HUDEP-2 (cell line): ENCODE measurements at regions not wholly inside any gene's neighbourhood (a gene's known extent, or its start where the extent isn't known, plus 50 kb on each side); places are given as distances from the start of the nearest gene placed in this dataset.

Source experiments
- DNase-seq, 76 experiments: peaks; one replicate each; lab custom pipeline; 2025; ENCODE audit not compliant: unreplicated experiment in 76 of 76; lab: John Stamatoyannopoulos, UW

DNA sequence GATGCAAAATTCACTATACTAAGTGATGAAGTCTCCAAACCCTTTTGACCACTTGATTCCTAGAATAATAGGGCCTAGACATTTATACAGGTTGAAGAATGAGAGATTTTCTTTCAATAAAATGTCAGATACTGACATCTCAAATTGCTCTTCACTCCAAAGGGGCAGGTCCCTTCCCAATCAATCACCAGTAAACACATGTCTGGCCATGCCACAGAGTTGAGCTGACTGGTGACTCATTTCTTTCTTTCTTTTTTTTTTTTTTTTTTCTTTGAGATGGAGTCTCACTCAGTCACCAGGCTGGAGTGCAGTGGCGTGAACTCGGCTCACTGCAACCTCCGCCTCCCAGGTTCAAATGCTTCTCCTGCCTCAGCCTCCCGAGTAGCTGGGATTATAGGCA, 388.6 kb upstream of the BTBD3 start:
- no peak for DNase-seq

DNA sequence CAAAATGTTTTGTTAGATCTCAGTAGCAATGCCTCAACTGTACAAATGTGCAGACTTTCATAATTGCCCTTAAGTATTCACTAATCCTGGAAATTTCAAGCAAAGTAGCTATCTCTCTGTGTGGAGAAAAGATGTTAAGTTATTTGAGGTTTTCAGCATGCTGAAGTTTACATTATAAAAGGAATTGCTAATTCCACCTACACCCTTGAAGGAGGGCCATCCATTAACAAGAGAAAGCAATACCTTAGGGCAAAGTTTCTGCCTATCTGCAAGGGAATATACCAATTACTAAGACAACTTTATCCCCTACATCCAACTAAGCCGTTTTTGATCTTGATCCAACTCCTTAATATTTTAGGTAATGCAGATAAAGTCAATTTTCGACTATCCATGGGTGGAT, 380.7 kb upstream of the BTBD3 start:
- no peak for DNase-seq

DNA sequence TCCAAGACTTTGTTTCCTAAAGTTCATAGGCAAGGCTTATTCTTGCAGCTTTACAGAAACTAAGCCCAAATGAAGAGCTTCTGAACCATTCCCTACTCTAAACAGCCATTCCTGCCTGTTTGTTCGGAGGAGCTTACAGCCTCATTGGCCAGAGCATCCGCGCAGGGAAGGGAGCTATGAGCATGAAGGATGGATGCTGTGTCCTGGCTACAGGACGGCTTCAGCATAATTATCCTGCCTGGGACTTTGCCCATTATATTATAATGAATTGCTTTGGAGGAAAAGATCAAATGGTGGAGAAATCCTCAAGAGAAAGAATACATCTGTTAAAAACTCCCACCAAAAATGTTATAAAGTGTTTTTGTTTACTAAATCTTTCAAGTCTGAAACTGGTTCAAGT, 378.2 kb upstream of the BTBD3 start:
- DNase-seq = no peak

DNA sequence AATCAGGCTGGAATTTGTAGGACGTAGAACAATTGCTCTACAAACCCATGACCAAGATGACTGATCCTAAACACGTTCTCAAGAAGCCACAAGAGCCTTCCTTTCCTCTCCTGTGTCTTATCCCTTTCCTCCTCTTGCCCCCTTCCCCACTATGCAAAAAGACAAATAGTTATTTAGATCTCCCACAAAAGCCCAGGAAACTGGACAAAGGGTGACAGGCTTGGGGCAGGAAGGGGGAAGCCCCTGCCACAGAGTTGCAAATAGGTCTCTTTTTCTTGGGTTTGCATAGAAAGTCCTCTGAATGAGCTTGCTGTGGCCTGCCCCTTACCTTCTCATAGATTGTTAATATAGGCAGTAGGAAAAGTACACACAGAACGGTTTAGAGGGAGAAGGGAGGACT, 377.1 kb upstream of the BTBD3 start:
- no peak for DNase-seq

DNA sequence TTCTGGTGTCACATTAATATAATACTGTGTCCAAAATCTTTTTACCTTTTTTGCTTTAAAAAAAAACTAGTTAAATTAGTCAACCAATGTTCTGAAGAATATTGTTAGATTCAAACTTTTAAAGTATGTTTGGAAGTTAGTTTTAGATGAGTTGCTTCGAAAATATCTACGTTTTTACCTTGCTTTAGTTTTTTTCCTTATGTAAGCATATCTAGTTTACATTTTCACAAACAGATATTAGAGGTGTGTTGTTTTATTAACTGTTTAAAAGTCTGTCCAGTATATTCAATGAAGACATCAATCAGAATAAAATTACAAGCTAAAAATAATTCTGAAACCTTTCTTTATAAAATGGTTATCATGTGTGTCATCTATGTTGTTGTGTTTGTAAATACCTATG, 375.0 kb upstream of the BTBD3 start:
- DNase-seq = no peak

DNA sequence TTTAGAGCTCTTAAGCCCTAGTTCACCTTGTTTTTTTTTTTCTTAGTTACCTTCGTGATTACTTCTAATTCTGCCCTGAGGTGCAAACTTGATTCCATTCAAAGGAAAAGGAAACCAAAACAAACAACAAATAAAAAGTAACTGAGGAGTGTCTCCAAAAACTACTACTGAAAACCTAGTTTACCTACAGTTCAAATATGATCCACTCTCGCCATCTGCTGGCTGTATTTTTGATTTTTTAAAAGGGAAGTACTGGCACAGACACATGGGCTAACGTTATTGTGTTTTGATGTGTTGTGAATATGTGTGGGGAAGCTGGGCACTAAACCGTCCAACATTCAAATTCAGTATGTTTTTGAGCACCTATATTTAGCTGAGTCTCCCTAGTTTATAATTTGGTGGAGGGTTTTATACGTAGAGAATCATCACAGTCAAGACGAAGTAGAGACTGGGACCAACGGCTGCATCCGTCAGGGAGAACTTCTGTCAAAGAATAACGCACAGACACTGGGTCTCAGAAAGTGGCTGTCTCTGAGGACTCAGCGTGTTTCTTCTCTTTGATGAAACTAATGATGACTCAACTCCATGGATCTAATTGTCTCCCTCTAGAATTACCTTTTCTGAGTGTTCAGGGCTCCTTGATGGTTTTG, 373.5 kb upstream of the BTBD3 start:
- DNase-seq = peak in 29 of 76 experiments; percentile 1 to 53 (median 17)

DNA sequence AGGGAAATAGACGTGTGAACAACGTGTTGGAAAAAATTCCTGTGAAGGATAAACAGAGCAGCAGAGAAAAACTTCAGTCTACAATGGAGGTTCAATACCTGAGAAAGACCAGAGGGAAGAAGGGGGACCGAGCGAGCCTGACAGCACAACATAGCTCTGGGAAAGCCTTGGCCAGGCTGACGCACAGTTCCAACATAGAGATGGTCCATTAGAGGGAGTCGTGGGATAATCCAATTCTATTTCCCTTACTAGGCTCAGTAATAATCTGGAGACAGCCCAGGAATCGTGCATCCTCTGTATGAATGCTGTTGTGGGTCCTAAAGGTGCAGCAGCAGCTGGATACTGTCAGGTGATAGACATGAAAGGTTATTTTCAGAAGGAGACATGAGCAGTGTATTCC, 370.8 kb upstream of the BTBD3 start:
- DNase-seq = no peak

DNA sequence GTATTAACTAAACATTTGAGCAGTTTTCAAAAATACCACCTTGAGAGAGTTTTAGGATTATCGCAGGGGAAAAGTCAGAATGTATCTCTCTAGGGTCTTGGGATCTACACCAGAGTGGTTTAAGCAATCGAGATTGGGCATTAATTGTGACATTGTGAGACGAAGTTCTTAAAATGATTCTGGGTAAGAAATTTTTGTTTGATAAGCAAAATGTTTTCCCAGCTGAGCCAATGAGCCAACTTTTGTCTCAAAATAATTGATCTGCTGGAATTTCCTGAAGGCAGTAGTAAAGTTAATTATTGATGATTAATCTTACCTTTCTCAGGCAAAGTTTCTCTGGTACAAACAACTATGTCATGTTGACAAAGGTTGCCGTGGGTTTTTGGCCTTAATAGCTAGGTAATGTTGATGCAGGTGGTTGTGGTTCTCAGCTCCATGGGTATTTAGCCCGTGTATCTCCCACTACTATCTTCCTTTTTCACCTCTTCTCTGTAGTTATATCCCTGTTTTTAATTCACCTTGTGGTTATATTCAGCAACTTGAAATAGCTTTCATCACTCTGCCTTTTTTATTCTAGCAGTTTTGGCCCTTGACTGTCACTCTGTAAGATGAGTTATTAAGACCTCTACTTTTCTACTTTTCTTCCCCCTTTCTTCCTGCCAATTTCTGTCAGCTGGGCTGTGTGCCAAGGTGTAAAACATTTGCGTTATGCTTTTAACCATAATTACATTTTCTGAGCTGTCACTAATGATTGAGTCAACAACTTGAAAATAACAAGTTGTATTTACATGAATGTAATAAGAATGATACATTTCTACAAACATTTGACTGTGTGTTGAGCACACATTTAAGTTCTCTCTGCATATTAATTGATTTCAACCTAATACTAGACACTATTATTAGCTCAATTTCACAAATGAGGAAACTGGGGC, 368.3 kb upstream of the BTBD3 start:
- no peak for DNase-seq

DNA sequence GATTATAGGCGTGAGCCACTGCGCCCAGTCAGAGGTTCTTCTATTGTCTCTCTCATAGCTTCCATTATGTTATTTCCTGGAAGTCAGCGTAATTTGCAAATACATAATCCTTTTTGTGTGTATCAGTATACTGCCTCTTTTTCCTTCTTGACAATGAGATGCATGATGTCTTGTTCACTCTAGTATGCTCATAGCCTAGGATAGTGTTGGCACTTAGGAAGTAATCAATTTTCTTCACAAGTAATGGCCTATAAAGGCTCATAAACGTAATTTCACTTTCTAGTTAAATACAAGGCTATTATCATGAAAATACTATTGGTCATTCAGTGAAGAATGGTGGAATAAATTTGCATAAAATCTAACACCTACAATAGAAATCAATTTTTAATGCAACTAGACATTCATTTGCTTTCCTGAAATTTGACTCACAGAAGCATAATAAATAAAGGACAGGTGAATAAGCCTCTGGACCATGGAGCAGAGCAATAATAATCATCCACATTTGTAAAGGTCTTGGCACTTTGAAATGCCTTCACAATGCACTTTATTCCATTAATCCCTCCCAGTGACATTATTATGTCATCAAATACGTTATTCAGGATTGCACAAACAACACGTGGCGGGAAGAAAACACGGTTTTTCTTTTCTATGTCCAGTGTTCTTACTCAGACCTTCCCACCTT, 366.9 kb upstream of the BTBD3 start:
- no peak for DNase-seq

DNA sequence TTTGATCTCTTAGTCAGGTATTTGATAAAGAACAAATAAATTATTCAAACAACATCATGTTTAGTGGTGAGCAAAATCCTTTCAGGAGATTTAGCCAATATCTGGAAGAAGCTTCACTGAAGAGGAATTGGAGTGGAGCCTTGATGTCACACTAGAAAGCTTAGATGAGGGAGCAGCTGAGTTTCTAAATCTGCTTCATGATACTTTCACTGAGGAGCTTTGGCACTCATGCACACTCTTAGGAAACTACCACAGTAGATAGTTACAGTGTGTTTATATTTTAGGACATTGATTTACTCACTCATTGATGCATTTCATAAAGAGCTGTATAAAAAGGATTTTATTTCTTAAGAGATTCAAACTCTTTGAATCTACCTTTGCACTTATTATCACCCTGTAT, 366.2 kb upstream of the BTBD3 start:
- DNase-seq = no peak

DNA sequence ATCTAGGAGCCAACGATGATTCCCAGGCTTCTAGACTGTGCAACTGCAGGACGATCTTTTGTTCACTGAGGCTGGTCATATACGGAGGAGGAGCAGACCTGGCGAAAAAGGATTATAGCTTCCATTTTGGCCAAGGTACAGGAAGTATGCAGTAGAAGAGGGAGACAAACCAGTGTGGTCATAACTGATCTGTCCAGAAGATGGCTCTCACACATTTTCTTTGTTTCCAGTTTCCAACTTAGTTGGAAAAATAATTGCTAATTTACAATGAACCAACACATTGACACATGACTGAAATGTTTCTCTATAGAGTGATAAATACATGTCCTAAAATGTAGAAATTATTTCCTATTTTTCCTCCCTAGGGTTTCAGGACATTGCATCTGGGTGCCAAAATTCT, 364.1 kb upstream of the BTBD3 start:
- DNase-seq = no peak

DNA sequence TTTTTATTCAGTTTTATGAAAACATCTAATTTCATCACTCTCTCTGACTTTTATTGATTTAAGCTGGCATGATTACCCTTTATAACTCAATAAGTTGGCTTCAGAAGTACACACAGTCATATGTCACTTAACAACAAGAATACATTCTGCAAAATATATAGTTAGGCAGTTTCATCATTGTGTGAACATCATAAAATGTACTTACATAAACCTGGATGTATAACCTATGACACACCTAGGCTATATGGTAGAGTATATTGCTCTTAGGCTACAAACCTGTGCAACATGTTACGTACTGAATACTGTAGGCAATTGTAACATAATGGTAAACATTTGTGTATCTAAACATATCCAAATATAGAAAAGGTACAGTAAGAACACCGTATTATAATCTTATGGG, 362.2 kb upstream of the BTBD3 start:
- no peak for DNase-seq

DNA sequence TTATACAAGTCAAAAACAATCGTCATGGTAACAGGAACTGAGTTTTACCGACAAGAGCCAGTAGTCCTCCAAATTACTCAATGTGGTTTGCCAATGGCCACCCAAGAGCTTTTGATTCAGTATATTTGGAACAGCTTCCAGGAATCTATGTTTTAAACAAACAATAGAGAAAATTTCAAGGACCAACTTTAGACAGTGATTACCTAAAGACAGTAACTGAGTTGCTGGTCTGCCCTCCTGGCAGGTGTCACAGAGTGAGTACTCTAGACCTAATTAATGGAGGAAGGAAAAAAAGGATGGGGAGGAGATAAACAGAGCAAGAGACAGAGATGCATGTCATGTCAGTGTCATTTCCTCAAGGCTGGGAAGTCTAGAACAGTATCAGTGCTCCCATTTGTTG, 361.3 kb upstream of the BTBD3 start:
- DNase-seq = no peak

DNA sequence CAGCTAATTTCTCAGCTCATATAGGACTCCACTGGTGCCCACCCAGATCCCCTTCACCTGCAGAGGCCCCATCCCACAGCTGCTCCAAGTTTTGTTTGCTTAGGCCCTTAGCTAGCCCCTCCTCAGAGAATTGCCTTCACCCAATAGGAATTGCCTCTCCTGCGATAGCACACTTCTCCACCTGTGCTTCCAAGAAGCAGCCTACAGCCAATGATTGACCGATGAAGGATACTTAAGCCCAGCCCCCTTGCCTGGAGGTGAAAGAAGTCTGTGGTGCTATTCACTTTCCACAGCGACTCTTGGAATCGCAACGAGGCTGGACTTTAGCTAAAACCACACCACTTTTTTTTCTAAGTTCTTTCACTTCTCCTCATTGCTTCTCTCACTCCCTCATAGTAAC, 353.2 kb upstream of the BTBD3 start:
- no peak for DNase-seq

DNA sequence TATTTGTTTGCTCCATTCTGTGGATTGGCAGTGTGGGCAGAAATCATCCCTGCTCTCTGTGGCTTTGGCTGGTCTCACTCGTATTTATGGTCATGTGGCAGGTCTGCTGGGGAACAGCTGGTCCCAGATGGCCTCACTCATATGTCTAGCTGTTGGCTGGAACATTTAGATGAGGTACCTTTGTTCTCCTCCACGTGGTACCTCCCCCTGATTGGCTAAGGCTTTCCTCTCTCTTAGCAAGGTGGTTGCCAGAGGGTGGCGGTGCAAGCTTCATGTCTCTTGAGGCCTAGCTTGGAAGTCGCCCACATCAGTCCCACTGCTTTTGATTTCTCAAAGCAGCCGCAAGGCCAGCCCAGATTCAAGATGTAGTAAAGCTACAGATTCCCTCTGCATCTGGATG, 348.5 kb upstream of the BTBD3 start:
- DNase-seq = no peak

DNA sequence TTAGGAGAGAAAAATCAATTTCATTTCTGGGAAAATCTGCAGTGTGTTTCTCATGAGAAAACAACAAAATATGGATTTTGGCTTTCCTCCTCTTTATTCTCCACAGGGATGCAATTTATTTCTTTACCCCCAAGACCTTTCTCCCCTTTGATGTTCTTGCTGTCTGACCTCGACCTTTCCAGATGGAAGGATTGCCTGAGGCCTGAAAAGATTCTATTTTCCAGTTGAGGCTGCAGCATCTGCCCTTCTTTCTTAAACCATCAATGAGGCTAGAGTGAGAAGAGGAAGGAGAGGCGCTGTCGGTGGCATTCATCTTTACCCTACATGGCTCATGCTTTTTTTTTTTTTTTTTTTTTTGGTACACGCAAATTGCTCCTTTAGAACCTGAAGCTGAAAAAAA, 344.2 kb upstream of the BTBD3 start:
- no peak for DNase-seq

DNA sequence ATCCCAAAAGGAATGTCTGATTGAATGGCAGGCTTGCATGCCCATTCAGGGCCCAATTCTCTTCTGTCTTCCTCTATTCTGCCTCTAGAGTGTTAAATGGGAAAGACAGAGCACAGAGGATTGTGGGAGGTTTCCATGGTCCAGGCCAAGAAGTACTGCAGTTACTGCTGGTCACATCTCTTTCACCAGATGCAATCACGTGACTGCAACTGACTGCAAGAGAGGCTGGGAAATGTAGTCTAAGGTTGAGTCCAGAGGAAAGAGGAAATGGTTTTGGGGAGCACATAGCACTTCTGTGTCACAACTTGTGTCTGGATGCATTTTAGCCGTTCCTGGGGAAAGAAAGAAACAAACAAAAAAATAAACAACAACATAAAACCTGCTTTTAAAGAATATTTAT, 336.4 kb upstream of the BTBD3 start:
- peak in 16 of 76 experiments; percentile 0 to 73 (median 7) for DNase-seq

DNA sequence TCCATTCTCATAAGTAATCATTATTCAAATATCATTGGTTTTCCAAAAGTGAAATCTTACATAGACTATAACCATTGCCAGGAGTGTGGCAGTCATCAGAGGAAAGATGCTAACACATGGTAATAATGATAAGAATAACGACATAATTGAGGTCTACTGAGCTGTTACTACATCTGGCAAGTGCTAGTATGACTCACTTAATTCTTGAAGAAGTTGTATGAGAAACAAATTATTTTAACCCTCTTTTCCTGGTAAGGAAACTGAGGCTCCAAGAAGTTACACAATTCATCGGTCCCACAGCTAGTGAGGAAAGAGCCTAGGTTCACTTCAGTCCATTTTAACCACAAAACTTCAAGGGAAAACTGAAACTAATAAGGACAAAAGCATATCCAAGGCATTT, 335.6 kb upstream of the BTBD3 start:
- DNase-seq = peak in 4 of 76 experiments; percentile 4 to 57 (median 30)

DNA sequence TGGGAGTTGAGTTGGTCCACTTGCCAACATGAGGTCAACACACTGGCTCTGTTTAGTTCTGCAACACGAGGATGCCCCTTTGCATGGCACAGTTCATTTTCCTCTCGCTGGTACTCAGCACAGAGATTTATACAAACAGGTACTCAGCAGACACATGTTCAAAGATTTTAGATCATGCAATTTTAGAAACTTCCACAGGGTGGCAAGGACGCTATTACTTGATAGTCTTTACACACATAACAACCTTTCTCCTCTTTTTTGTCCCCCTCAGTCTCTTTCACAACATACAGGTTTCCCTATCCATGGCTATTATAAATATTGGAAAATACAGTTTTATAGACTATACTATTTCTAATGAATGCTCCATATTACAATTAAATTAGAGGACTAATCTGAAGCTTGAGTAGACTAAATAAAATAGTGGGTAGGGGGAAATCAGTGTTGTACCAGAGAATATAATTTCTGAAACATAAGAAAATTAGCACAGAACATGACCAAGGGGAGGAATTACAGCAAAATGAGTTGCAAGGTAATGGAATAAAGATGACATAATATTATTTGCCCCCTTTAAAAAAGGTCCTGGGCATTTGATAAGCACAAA, 331.8 kb upstream of the BTBD3 start:
- DNase-seq = peak in 2 of 76 experiments; percentile 1 to 3

DNA sequence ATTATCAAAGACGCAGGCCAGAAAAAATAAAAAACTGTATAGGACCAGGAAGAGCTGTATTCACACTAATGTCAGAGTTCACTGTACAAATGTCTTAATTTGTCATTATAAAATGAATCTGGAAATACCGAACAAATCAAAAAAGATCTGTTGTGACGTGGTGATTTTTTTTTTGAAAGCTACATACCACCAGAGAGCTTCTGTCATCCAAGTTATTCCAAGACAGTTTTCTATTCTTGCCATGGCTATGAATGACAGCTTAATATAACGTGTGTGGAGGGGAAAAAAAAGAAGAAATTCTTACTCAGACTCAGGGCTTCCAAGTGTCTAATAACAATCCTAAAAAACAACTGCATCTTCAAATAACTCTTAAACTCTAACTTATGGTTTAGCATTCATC, 328.8 kb upstream of the BTBD3 start:
- DNase-seq = no peak

DNA sequence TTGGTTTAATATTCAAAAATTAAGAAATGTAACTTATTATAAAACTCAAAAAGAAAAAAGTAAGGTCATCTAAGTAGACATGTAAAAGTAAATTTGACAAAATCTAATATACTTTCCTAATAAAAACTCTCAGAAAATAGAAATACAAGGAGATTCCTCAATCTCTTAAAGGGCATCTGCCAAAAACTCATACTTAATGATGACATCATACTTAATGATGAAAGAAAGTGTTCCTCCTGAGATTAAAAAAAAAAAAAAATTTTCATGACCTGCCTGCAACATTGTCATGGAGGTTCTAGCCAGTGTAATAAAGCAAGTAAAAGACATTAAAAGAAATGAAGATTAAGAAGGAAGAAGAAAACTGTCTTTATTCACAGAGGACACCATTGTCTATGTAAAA, 325.7 kb upstream of the BTBD3 start:
- DNase-seq = no peak
